Stimulated activated CD4-positive, alpha-beta T cell treated with anti-CD3 and anti-CD28 coated beads, Interleukin-2, amount 100 ng/mL, for 48 hours (primary cell): ENCODE measurements at regions not wholly inside any gene's neighbourhood (a gene's known extent, or its start where the extent isn't known, plus 50 kb on each side); places are given as distances from the start of the nearest gene placed in this dataset.
"Not testable (repeated sequence)": the region's sequence is repeated elsewhere in the genome, so short reads cannot be mapped to it uniquely, and the experiment has no call there.

ENCODE experiments used
- DNase-seq, 2 donors: peaks; one replicate each; pipeline ENCODE4 v3.0.0-alpha.2; 2020

DNA sequence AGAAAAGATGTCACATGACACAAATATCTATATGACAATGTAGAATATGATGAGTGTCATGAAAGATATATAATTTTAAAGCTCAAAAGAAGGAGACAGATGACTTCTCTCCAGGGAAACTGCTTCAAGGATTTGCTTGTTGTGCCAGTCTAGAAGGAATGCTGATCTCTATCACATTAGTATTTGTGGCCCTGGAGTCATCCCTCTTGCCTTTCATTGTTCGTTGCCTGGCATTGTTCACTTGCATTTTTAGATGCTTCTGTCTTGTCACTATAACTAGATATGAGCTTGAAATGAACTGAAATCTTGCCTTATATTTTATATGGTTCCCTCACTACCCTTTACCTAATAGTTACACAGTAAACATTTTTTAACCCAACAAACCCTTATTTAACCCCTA lies 207.5 kb downstream of the ZNF608 start:
- no peak for DNase-seq

DNA sequence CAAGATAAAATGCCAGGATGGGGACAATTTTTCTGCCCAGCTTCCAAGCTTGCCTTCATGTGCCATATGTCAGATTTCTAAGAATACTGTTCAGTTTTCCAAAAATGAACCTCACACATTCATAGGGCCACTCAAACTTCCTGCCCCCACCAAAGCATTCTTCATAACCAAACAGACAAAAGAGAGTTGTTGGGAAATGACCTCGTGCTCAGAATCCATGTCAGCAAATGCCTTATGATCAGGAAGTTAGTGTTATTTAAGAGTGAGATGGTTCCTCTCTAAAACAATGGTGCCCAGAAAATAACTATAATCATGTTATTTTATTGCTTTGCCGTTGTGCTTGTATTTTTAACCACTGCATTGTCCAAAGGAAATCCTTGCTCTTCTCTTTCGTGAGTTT lies 208.2 kb downstream of the ZNF608 start:
- DNase-seq = no peak

DNA sequence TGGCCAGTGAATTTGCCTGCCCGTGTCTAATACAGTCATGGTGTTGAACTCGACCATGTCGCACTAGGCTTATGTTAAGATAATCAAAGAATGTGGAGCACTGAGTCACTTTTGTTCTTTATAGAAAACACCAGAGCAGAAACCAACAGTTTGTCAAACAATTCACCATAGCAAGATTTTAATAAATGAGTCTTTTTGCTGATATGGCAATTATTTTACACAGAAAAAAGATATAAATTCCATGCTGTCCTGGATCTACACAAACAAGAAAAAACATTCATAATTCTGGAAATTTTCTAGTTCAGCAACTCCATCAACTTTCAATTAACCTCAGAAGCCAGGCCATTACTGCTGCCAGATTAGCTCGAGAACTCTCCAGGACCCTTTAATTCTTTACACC lies 208.9 kb downstream of the ZNF608 start:
- no peak for DNase-seq

DNA sequence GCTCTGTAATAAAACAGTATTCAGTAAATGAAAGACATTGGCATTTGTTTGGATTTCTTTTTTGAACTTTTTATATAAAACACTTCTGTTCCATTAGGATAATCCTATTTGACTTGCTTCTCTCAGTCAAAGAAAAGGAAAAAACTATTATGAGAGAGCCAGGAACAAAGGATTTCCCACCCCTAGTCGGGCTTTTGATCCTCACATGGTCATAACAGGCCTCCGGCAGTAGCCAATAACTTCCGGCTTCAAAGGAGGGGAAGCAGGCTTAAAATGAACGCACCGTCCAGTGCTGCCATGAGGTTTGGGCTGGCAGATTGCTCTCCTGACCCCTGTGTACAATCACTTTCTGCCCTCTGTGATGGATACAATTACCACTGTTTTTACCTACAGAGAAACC lies 209.3 kb downstream of the ZNF608 start:
- no peak for DNase-seq

DNA sequence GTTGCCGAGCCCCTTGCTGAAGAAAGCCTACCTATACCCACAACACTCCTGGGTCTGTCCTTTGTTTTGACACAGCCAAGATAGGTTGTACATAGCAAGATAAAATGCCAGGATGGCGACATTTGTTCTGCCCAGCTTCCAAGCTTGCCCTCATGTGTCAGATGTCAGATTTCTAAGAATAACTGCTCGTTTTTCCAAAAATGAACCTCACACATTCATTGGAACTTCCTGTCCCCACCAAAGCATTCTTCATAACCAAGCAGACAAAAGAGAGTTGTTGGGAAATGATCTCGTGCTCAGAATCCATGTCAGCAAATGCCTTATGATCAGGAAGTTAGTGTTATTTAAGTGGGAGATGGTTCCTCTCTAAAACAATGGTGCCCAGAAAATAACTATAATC lies 210.1 kb downstream of the ZNF608 start:
- DNase-seq = no peak

DNA sequence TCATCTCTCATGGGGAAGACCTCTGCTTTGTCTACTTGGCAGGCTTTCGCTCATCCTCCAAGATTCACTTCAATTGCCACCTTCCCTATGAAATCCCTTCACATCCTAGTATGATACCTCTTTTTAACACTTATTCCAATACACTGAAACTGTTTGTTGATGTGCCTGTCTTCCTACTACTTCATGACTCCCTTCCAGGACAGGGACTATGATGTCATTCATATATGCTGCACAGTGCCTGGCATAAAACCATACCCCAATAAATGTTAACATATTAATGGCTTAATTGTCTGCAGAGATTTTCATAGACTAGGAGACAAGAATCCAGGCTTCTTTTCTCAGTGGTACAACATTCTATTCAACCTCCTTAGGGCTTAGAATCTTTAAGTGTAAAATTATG lies 215.5 kb downstream of the ZNF608 start:
- DNase-seq = no peak

DNA sequence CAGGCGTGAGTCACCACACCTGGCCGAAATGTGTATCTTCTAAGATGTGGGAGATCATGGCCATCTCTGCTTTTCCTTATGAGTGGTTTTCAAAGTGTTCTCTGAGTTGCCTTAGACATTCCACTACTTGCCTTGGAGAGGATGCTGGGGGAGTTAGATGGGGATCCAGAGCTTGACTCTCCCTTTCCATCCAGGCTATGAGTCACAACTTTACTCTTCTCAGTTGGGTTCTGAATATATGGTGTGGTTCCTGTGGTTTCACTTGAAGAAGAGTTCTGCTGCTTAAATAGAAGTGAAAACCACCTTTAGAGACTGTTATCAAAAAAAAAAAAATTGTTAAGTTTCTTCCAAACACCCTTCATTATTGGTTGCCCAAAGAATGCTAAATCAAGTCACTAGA lies 217.6 kb downstream of the ZNF608 start:
- no peak for DNase-seq

DNA sequence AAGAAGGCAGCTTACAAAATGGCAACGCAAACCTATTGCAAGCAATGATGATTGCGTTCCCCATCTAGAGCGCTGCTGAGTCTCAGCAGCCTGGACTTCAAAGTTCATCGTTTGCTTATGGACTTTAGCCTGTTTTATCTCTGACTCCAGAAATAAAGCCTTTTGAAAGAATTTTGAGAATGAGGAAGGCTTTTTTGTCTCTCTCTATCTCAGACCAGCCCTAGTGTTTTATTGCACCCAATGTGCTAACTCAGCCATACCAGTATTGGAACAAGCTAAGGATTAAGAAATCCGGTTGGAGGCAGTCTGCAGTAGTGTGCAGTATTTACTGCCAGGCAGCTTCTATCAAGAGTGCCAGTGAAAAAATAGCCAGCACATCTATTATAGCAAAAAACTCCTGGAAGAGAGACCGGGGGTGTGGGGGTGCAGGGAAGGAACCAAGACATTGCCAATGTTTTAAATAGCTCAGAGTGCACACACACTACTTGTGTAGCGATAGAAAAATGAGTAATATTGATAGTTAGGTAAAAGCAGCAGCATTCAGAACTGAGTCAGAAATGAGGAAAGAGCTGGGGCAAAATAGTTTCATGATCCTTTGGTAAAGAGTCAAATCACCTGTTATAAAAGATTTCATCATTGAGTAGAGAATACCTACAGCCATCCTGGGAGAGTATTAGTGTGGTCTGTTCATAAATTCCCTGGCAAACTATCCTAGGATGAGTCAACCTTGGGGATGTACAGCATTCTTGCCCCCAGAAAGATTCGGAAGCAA lies 219.0 kb downstream of the ZNF608 start:
- no peak for DNase-seq

DNA sequence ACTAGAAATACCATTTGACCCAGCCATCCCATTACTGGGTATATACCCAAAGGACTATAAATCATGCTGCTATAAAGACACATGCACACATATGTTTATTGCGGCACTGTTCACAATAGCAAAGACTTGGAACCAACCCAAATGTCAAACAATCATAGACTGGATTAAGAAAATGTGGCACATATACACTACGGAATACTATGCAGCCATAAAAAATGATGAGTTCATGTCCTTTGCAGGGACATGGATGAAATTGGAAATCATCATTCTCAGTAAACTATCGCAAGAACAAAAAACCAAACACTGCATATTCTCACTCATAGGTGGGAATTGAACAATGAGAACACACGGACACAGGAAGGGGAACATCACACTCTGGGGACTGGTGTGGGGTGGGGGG lies 220.4 kb downstream of the ZNF608 start:
- not testable (repeated sequence) for DNase-seq

DNA sequence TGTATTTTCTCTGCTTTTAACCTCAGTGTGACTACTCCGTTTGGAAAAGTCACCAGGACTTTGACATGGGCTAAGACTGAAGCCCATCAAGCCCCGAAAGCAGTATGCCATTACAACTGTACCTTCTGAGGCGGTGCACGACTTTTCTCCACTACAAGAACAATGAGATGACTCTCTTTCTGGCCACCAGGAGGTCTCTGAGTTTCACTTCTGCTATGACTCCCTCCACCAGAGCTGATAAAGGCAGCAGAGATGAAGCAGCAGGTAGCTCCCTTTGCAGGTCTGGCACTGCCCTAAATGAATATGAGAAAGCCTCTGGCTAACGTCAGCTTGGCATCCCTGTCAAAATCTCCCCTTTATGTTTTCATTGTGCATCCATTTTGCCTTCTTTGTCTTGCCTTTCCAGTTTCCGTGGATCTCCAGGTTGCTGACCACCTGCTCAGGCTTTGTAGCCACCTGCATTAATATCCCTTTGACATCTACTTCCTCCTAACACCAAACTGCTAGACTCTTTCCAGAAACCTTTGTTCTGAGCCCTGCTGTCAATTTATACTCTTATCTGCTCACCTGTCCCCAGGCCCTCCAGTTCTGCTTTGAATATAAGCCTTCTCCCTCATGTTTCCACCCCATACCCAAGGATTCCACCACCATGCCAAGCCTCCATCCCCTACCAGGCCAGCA lies 221.7 kb downstream of the ZNF608 start:
- no peak for DNase-seq

DNA sequence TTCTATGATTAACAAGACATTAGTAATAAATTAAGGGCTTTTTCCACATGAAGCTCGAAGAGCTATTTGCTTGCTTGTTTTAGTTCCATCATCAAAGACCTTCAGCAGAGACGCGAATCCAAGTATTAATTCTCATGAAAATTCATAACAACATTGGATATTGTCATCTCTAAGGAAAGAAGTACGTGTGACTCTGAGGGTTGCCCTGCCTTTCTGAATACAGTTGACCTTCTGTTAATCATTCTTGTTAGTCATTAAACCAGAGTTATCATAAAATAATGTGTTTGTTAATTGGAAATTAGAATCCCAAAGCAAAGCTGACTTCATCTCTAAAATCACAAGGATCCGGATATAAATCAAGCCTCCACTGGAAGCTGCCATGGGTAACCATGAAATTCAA lies 222.5 kb downstream of the ZNF608 start:
- no peak for DNase-seq

DNA sequence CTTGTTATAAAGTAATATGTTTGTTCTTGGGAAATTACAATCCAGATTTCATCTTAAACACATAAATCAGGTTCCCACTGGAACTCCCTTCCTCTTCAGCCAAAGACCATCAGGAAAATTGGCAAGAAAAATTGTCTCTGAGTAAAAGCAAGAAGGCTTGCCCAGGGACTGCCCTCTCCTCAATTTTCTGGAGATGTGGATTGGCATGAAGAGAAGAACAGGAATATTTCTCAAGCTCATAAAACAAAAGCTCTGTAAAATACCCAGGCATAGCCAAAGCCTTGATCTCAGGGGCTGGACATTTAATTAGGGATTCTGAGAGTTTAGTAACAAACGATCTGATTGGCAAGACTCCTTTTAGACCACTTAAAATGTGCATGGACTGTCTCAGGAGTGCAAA lies 223.4 kb downstream of the ZNF608 start:
- DNase-seq = no peak

DNA sequence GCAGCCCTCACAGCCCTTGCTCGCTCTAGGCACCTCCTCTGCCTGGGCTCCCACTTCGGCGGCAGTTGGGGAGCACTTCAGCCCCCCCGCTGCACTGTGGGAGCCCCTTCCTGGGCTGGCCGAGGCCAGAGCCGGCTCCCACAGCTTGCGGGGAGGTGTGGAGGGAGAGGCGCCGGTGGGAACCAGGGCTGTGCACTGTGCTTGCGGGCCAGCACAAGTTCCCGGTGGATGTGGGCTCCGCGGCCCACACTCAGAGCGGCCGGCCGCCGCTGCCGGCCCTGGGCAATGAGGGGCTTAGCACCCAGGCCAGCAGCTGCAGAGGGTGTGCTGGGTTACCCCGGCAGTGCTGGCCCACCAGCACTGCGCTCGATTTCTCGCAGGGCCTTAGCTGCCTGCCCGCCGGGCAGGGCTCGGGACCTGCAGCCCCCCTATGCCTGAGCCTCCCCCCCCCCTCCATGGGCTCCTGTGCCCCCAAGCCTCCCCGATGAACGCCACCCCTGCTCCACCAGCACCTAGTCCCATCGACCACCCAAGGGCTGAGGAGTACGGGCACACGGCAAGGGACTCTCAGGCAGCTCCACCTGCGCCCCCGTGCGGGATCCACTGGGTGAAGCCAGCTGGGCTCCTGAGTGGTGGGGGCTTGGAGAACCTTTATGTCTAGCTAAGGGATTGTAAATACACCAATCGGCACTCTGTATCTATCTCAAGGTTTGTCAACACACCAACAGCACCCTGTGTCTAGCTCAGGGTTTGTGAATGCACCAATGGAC lies 224.8 kb downstream of the ZNF608 start:
- no peak for DNase-seq

DNA sequence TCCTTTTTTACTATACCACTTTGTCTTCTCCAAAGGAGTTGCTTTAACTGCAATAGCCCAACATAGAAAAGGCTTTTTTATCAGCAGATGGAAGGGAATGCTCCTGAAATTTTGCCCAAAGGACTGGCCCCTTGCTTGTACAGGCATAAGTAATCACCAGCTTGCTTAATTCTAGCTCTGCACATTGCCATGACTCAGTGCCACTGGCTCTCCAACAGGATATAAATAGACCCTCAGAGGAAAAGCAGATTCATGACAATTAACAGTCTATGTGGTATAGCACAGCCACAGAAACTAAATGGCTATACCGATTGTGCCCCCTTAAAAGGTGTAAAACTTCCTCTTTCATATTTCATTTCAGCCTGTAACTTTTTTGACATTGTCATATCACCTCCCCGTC lies 227.0 kb downstream of the ZNF608 start:
- DNase-seq = no peak

DNA sequence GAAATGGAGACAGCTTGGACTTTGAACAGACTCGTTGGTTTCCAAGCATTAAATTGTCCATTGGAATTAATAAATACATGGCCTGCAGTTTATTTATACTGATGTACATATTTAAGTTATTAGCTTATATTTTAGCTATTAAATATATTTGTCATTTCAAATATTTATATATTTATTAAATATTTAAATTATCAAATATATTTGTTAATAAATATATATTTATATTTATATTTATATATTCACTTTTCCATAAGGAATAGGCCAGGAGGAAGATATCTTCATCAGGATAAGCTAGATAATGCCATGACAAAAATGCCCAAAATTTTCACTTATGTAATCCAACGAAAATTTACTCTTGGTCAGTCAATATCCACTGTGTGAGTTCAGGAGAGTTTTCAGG lies 229.9 kb downstream of the ZNF608 start:
- DNase-seq = no peak

DNA sequence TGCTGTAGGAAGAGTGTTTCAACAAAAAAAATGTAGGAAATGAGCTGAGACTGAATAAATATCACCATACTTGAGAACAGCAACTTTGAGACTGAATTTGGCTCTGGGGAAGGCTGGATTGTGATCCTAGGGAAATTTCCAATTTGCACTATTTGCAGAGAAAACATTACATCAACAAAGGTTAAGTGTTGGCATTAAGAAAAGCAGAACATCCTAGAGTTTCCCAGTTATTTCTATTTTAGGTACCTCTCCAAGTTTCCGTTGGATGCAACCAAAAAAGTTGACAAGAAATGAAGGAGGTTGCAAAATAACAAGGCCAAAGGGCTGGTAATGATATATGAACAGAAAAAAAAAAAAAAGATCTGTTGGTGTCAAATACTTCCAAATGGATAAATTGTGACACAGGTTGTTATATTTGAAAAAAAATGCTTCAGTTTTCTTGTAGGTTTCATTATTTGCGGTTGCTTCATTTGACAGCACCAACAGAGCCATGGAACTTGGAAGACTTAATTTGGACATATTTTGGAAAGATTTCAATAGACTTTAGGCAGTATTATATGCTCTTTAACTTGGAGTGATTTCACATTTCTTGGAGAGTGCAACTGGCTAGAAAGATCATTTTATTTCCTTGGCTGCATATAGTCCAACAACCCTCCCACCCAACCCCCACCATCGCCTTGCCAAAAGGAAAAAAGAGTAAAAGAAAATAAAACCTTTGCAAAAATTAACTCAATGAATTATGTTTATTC lies 230.8 kb downstream of the ZNF608 start:
- DNase-seq = no peak

DNA sequence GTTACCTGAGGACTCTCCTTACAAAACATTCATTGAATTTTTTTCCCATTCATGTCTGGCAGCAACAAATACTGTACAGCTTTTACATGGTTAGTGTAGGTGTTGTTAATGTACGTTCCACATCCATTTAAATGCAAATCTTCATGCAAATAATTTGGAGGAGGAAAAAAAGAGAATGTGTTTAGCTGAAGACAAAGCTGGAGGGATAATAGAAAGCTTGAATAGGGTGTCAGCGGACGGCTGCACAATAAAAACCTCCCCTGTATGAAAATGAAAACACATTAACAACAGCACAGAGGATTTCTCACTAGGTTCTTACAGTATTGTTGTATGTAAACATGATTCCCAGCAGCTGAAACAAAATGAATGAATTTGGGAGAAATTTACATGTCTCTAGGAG lies 231.5 kb downstream of the ZNF608 start:
- no peak for DNase-seq

DNA sequence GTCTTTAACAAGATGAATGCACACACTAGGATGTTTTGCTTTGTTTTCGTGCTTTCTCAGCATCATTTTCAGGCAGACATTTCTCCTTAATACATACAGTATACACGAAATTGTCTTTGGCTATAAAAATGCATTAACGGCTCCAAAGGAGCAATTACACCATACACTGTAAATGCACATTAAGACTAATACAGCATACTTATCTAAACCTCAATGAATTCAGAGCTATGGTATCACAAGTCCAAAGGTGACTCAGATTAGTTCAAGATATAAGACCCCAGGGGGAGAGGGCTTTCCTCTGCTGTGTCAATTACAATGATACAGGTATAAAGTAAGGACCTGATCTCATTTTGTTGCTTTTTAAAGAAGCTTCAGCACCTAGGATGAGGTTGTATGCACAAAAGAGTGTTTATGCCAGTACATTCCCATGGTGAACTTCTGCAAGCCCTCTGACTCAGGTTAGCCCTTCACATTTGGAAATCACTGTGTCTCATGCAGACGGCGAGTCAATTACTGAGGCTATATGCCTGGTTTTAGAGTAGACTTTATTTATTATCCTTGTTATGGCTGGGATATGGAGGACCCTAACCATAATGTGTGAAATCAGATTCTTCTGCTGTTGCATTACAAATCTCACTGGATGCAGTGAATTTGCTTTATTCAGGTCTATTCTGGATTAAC lies 233.3 kb downstream of the ZNF608 start:
- DNase-seq = no peak

DNA sequence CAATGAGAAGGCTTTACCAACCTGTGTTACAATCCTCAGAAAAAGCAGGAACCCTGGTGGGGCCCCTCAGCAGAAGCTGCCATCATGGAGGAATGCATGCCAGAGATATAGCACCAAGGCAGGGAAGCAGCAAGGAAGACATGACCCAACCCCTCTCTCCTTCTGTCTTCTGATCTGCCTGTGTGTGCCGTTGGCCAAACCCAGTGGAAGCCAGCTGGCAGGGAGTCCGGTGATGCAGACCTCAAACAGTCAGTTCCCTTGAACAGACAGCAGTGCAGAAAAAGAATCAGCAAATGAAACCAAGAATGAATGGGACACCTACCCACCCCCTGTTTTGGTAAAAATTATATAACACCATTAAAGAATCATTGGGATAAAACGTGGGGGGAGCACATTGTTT lies 234.2 kb downstream of the ZNF608 start:
- no peak for DNase-seq

DNA sequence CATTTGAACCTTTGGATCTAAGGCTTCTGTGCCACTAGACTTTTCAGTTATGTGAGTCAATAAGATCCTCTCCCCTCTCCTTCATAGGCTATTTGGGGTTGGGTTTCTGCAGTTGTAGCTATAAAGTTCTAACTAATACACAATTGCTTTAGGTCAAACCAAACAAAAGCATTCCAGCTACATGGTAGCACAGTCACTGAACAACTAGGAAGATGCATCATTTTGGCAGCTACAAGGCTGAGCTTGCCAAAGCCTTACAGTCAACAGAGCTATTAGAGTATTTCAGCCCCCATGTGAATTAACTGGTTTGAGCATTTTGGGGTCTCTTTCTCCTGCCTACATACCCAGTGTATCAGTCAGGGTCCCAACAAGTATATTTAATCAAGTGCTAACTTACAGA lies 234.6 kb downstream of the ZNF608 start:
- no peak for DNase-seq

DNA sequence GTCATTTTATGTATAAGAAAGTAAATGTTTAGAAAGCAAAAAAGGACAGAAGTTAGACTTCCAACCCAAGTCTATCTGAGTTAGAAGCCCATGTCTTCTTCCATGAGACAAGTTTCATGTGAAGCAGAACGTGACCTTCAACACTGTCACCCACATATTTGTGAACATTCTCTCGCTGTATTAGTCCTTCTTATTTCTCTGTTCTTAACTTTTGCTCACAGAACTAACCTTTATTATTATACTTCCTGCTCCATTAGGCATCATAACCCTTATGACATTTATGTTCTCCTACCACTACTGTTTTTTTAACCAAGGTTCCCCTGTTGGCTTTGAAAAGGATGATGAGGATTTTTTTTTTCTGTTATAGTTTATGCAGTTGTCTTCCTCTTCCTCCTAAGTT lies 238.8 kb downstream of the ZNF608 start:
- DNase-seq = no peak

DNA sequence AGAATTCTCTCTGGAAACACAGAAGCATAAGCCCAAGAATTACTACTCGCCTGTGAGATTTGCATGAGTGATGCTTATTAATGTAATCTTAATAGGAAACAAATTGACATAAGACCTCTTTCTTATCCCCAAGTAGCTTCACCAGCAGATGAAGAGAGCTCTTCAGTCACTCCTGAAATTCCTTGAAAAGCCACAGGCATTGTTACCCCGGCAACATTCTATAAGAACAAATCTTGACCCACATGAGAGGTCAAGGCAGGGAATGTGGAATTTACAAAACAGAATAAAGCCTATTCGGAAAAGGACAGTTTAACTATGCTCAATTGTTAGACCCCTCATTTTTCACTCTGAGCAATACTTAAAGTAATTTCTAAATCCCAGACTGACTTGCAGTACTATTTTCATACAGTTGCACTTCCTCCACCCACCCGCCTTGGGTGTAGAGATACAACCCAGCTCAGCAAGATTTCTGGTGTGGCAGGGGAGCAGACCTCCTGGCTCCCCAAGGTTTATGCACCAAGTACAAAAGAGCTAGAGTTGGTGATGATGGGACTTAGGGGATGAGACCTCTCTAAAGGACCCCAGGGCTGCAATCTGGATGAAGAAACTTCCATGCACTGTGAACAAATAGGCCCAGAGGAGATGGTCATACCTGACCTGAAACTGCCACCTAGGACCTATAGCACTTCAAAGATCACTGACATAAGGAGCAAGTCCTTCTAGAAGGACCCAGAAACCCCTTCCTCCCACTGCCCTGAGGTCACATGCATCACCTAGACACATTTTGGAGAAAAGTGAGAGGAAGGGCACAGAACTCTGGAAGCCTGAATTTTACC lies 242.1 kb downstream of the ZNF608 start:
- DNase-seq = no peak
